HepG2 (cell line): ENCODE measurements at regions not wholly inside any gene's neighbourhood (a gene's known extent, or its start where the extent isn't known, plus 50 kb on each side); places are given as distances from the start of the nearest gene placed in this dataset.

Experiments
- ATAC-seq: fragments of 200-7000 bp; cut with Tn5 transposase; 3 replicates; pipeline ENCODE4 v1.9.1; 2020; ENCODE audit warnings: mild to moderate bottlenecking, moderate library complexity
- BruUV-seq: library from RNA; stranded (reverse); fragments of 400-500 nt; replicated peaks from 2 replicates; lab custom pipeline; 2021; lab: Mats Ljungman, UMichigan
- CTCF ChIA-PET: fragments of 300-600 bp; formaldehyde crosslinking; extraction: SDS; loops from one replicate; lab custom pipeline; 2021; ENCODE audit warnings: low total read pairs, inconsistent platforms, low intra/inter-chr PET ratio; lab: Yijun Ruan, JAX
- POLR2A ChIA-PET: fragments of 350-600 bp; sonication (Branson Sonifier 250); formaldehyde crosslinking; loops from one replicate; lab custom pipeline; 2020; ENCODE audit warnings: antibody characterized with exemption, inconsistent platforms; lab: Yijun Ruan, JAX
- DNase-seq: peaks from one replicate; pipeline ENCODE4 v3.0.0-alpha.2; 2015; ENCODE audit warnings: low spot score
- FAIRE-seq: peaks from 3 replicates; lab custom pipeline; 2011; peaks lifted over from hg19 to GRCh38; lab: Jason Lieb, UNC
- H2AFZ ChIP-seq: one replicate; pipeline ENCODE4 v1.6.1; 2011; ENCODE audit warnings: low read length, inconsistent platforms
- H3K27ac ChIP-seq: fragments of 300-600 bp; 3 replicates; pipeline ENCODE4 v1.8.0; 2011; ENCODE audit warnings: mixed run types, mild to moderate bottlenecking, mixed read lengths, low read length, inconsistent platforms; ENCODE audit not compliant: insufficient read depth; ENCODE audit errors: extremely low read length
- H3K27me3 ChIP-seq, 2 experiments: fragments of 200-600 bp in 1 of 2; 2 replicates in 1 of 2; 3 replicates in 1 of 2; pipeline versions ENCODE4 v1.6.0 to v1.8.0; 2011; ENCODE audit warnings: low read length in 2 of 2, mild to moderate bottlenecking in 2 of 2, moderate library complexity in 2 of 2, inconsistent platforms in 1 of 2; ENCODE audit not compliant: insufficient read depth in 2 of 2, control insufficient read depth in 1 of 2
- H3K36me3 ChIP-seq, 2 experiments: fragments of 200-600 bp in 1 of 2; replicated peaks in 1 of 2; 2 replicates in 1 of 2; 3 replicates in 1 of 2; pipeline versions ENCODE4 v1.5.1 to v1.8.0; 2011; ENCODE audit warnings: low read length in 2 of 2, inconsistent platforms in 1 of 2; ENCODE audit not compliant: insufficient read depth in 2 of 2, control insufficient read depth in 1 of 2
- H3K4me1 ChIP-seq: 2 replicates; pipeline ENCODE4 v1.5.1; 2012; ENCODE audit warnings: low read length, inconsistent platforms; ENCODE audit not compliant: insufficient read depth
- H3K4me2 ChIP-seq: 2 replicates; pipeline ENCODE4 v1.6.0; 2011; ENCODE audit warnings: low read depth, low read length, inconsistent platforms
- H3K4me3 ChIP-seq, 3 experiments: fragments of 200-600 bp in 1 of 3; sonication (generic), shearing (Covaris generic) in 1 of 3; replicated peaks in 1 of 3; 2 replicates each; pipeline ENCODE4 v1.5.1; 2011 to 2016; ENCODE audit warnings: low read length in 3 of 3, inconsistent platforms in 2 of 3, low read depth in 2 of 3, mild to moderate bottlenecking in 2 of 3, control low read depth in 1 of 3, mixed read lengths in 1 of 3; ENCODE audit not compliant: insufficient read depth in 1 of 3
- H3K79me2 ChIP-seq: one replicate; pipeline ENCODE4 v1.6.1; 2011; ENCODE audit warnings: low read length, inconsistent platforms; ENCODE audit not compliant: insufficient read depth
- H3K9ac ChIP-seq: 2 replicates; pipeline ENCODE4 v1.6.0; 2011; ENCODE audit warnings: mild to moderate bottlenecking, low read depth, low read length, inconsistent platforms; ENCODE audit not compliant: insufficient read depth
- H3K9me3 ChIP-seq: 2 replicates; pipeline ENCODE4 v1.5.1; 2012; ENCODE audit warnings: mild to moderate bottlenecking, low read length
- H4K20me1 ChIP-seq: 2 replicates; pipeline ENCODE4 v1.6.0; 2011; ENCODE audit warnings: inconsistent platforms, mild to moderate bottlenecking, low read length, moderate library complexity; ENCODE audit not compliant: insufficient read depth
- BHLHE40 ChIP-seq: IDR thresholded peaks from 2 replicates; pipeline ENCODE4 v1.6.1; 2011; ENCODE audit warnings: low read length, improper control_type of control experiment
- EZH2 ChIP-seq: conservative IDR thresholded peaks from 2 replicates; pipeline ENCODE4 v1.6.1; 2012; ENCODE audit warnings: mild to moderate bottlenecking, low read depth, low read length, moderate library complexity
- IRX3 ChIP-seq: sonication (generic); formaldehyde crosslinking; IDR thresholded peaks from 2 replicates; pipeline ENCODE4 v1.8.1; 2023; ENCODE audit warnings: mild to moderate bottlenecking, low read depth, missing genetic modification reagents, borderline replicate concordance
- MAFF ChIP-seq: IDR thresholded peaks from 2 replicates; pipeline ENCODE4 v1.6.1; 2011; ENCODE audit warnings: low read depth, low read length, improper control_type of control experiment
- MAX ChIP-seq: IDR thresholded peaks from 2 replicates; pipeline ENCODE4 v1.6.1; 2012; ENCODE audit warnings: inconsistent platforms
- RNF219 ChIP-seq: sonication (generic); formaldehyde crosslinking; IDR thresholded peaks from 2 replicates; pipeline ENCODE4 v1.5.0; 2020; ENCODE audit warnings: mild to moderate bottlenecking, missing genetic modification reagents
- SAP130 ChIP-seq: IDR thresholded peaks from 2 replicates; pipeline ENCODE4 v1.6.1; 2016; ENCODE audit warnings: low read depth
- TFE3 ChIP-seq: IDR thresholded peaks from 2 replicates; pipeline ENCODE4 v1.6.1; 2016
- ZBTB39 ChIP-seq: sonication (generic); formaldehyde crosslinking; IDR thresholded peaks from 2 replicates; pipeline ENCODE4 v1.5.0; 2020; ENCODE audit warnings: missing genetic modification reagents
- ZEB1 ChIP-seq: IDR thresholded peaks from 2 replicates; pipeline ENCODE4 v1.6.1; 2012; ENCODE audit warnings: mild to moderate bottlenecking, low read depth, inconsistent platforms; ENCODE audit not compliant: insufficient replicate concordance
- ZNF501 ChIP-seq: sonication (generic); formaldehyde crosslinking; IDR thresholded peaks from 2 replicates; pipeline ENCODE4 v1.5.1; 2020; ENCODE audit warnings: mild to moderate bottlenecking, moderate library complexity, missing genetic modification reagents
- ZNF546 ChIP-seq: sonication (generic); formaldehyde crosslinking; conservative IDR thresholded peaks from 2 replicates; pipeline ENCODE4 v1.8.1; 2023; ENCODE audit warnings: mild to moderate bottlenecking, missing genetic modification reagents
- ZNF75D ChIP-seq: sonication (generic); formaldehyde crosslinking; IDR thresholded peaks from 2 replicates; pipeline ENCODE4 v1.8.1; 2023; ENCODE audit warnings: missing genetic modification reagents, mild to moderate bottlenecking, borderline replicate concordance
- WGBS: methylation state at CpG from one replicate; pipeline ENCODE4 v1.1.6; 2017; ENCODE audit warnings: low lambda C conversion rate; 5-methylcytosine and 5-hydroxymethylcytosine counted together
- in situ Hi-C: cut with HindIII; loops from 2 replicates; pipeline ENCODE4 v1.10.0; 2017; ENCODE audit warnings: low pct_unique_long_range_greater_than_20kb; ENCODE audit not compliant: extremely low pct_ligation_motif_present
- intact Hi-C: fragments of 100-400 bp; cut with micrococcal nuclease; formaldehyde crosslinking; loops from one replicate; pipeline ENCODE4 v1.10.0; 2022; ENCODE audit not compliant: unreplicated experiment

GRCh38 chr1:221887415-221887746, 145.5 kb upstream of the DUSP10 start:
- Histone ChIP-seq H3K9me3 (no peaks in the 10 kb centered on the region), H4K20me1 (no peaks in the 10 kb centered on the region), H3K36me3 (no peaks in the 10 kb centered on the region), H3K79me2 (no peaks in the 10 kb centered on the region), H2AFZ (no peak overlapping the region), H3K9ac (no peak overlapping the region), H3K4me1 (no peaks in the 10 kb centered on the region), H3K27me3 (no peaks in the 10 kb centered on the region), H3K4me3 (no peak overlapping the region), H3K4me2 (no peak overlapping the region), H3K27ac (no peak overlapping the region)
- ChIA-PET POLR2A (interaction anchor here (0.6 kb wide), 1 partner anchor 172 kb away, joined by 3 read pairs; no protein-coding TSS in a partner anchor), CTCF (no interaction called here)
- intact Hi-C loops: no loop called here
- no peak for DNase-seq
- no peak for ATAC-seq
- in situ Hi-C loops: no loop called here
- WGBS: 2% methylated on average over 2 of the region's 3 CpGs
- TF ChIP-seq EZH2 (no peak), IRX3 (CRISPR knock-in tag) (no peak), ZNF75D (no peak), MAX (no peak)
- BruUV-seq: no TSS peak
- FAIRE-seq: no peak

- ChIA-PET CTCF (no interaction called here), POLR2A (no interaction called here)
- H3K4me1 ChIP-seq: no peaks in the 10 kb centered on the region
- H3K4me2 ChIP-seq: no peak overlapping the region
- H4K20me1 ChIP-seq: no peaks in the 10 kb centered on the region
- H3K79me2 ChIP-seq: no peaks in the 10 kb centered on the region
- FAIRE-seq: no peak
- no TSS peak for BruUV-seq
- DNase-seq: peak; percentile 33
- no peak overlapping the region for H3K9ac ChIP-seq
- no peaks in the 10 kb centered on the region for H3K36me3 ChIP-seq
- no peaks in the 10 kb centered on the region for H3K27me3 ChIP-seq
- no peak overlapping the region for H2AFZ ChIP-seq
- H3K9me3 ChIP-seq: no peaks in the 10 kb centered on the region
- ATAC-seq: peak; percentile 97
- H3K4me3 ChIP-seq: no peak overlapping the region
- WGBS: 9% methylated on average over 5 of the region's 7 CpGs
- in situ Hi-C loops: no loop called here
- no peak overlapping the region for H3K27ac ChIP-seq
- intact Hi-C loops: no loop called here
- TF ChIP-seq RNF219 (CRISPR knock-in tag) (no peak), ZNF501 (no peak), ZNF546 (CRISPR knock-in tag) (no peak), ZEB1 (no peak), TFE3 (CRISPR knock-in tag) (peak; percentile 41; the same call in 1 of the 2 replicates), ZBTB39 (no peak), BHLHE40 (peak; percentile 47; the same call in 1 of the 2 replicates), MAFF (peak; percentile 28; the same call in 1 of the 2 replicates), SAP130 (CRISPR knock-in tag) (0 out of 2 replicates have a peak, but pooled peaks have one; percentile 12)
These were observed 145.0 kb upstream of the DUSP10 start for GRCh38 chr1:221886743-221887414.
